ENCODE measurements at regions not wholly inside any gene's neighbourhood (a gene's known extent, or its start where the extent isn't known, plus 50 kb on each side); places are given as distances from the start of the nearest gene placed in this dataset.
"Not testable (repeated sequence)": the region's sequence is repeated elsewhere in the genome, so short reads cannot be mapped to it uniquely, and the experiment has no call there.

- DNase-seq = no peak
These were observed 52.6 kb upstream of the ICA1 start for GRCh38 chr7:8314566-8314965.

- DNase-seq = no peak
These were observed 57.1 kb upstream of the ICA1 start for GRCh38 chr7:8319115-8319514.

GRCh38 chr7:8320174-8320573 lies 58.2 kb upstream of the ICA1 start:
- DNase-seq = no peak

- no peak for DNase-seq
These were observed 59.3 kb upstream of the ICA1 start for GRCh38 chr7:8321312-8321711.

- DNase-seq = no peak
These were observed 60.7 kb upstream of the ICA1 start for GRCh38 chr7:8322667-8323066.

GRCh38 chr7:8325067-8325466 lies 63.1 kb upstream of the ICA1 start:
- DNase-seq = no peak

GRCh38 chr7:8327199-8327598 lies 65.2 kb upstream of the ICA1 start:
- no peak for DNase-seq

GRCh38 chr7:8338206-8338605 lies 76.2 kb upstream of the ICA1 start:
- DNase-seq = no peak

- peak; percentile 98 for DNase-seq
These were observed 81.6 kb upstream of the ICA1 start for GRCh38 chr7:8343556-8343955.

GRCh38 chr7:8347395-8347794 lies 85.4 kb upstream of the ICA1 start:
- DNase-seq = not testable (repeated sequence)

- DNase-seq = not testable (repeated sequence)
These were observed 81.8 kb upstream of the NXPH1 start for GRCh38 chr7:8351654-8352053.

GRCh38 chr7:8353991-8354390 lies 79.4 kb upstream of the NXPH1 start:
- no peak for DNase-seq

- DNase-seq = no peak
These were observed 78.9 kb upstream of the NXPH1 start for GRCh38 chr7:8354503-8354902.

- no peak for DNase-seq
These were observed 77.3 kb upstream of the NXPH1 start for GRCh38 chr7:8356071-8356470.

- DNase-seq = no peak
These were observed 75.9 kb upstream of the NXPH1 start for GRCh38 chr7:8357536-8357935.

- DNase-seq = no peak
These were observed 72.8 kb upstream of the NXPH1 start for GRCh38 chr7:8360564-8361153.

- DNase-seq = no peak
These were observed 70.6 kb upstream of the NXPH1 start for GRCh38 chr7:8362723-8363369.

GRCh38 chr7:8363407-8364015 lies 69.9 kb upstream of the NXPH1 start:
- no peak for DNase-seq

GRCh38 chr7:8365499-8366110 lies 67.8 kb upstream of the NXPH1 start:
- DNase-seq = no peak

GRCh38 chr7:8368007-8368406 lies 65.4 kb upstream of the NXPH1 start:
- DNase-seq = not testable (repeated sequence)

GRCh38 chr7:8371742-8372141 lies 61.7 kb upstream of the NXPH1 start:
- DNase-seq = no peak

GRCh38 chr7:8373851-8374250 lies 59.6 kb upstream of the NXPH1 start:
- no peak for DNase-seq

GRCh38 chr7:8378349-8379019 lies 54.9 kb upstream of the NXPH1 start:
- no peak for DNase-seq

GRCh38 chr7:8379264-8379663 lies 54.1 kb upstream of the NXPH1 start:
- peak; percentile 86 for DNase-seq

Data from NCI-H1436 treated with DMSO at 0.1 percent for 48 hours (cell line).